MG63 (cell line): ENCODE measurements at regions not wholly inside any gene's neighbourhood (a gene's known extent, or its start where the extent isn't known, plus 50 kb on each side); places are given as distances from the start of the nearest gene placed in this dataset.
"Not testable (repeated sequence)": the region's sequence is repeated elsewhere in the genome, so short reads cannot be mapped to it uniquely, and the experiment has no call there.

ENCODE experiments used
- DNase-seq: peaks from one replicate; pipeline ENCODE4 v3.0.0-alpha.2; 2020
- H3K27me3 ChIP-seq: fragments of 250-450 bp; sonication (Bioruptor Pico); 2 replicates; pipeline ENCODE4 v1.5.1; 2020; ENCODE audit warnings: mild to moderate bottlenecking, moderate library complexity
- H3K36me3 ChIP-seq: fragments of 250-450 bp; sonication (Bioruptor Pico); 2 replicates; pipeline ENCODE4 v1.5.1; 2020; ENCODE audit warnings: mild to moderate bottlenecking, moderate library complexity
- H3K4me3 ChIP-seq: fragments of 250-450 bp; sonication (Bioruptor Pico); 2 replicates; pipeline ENCODE4 v1.5.1; 2020; ENCODE audit warnings: mild to moderate bottlenecking, moderate library complexity
- H3K9me3 ChIP-seq: fragments of 250-450 bp; sonication (Bioruptor Pico); 2 replicates; pipeline ENCODE4 v1.5.1; 2020; ENCODE audit warnings: mild to moderate bottlenecking, moderate library complexity

DNA sequence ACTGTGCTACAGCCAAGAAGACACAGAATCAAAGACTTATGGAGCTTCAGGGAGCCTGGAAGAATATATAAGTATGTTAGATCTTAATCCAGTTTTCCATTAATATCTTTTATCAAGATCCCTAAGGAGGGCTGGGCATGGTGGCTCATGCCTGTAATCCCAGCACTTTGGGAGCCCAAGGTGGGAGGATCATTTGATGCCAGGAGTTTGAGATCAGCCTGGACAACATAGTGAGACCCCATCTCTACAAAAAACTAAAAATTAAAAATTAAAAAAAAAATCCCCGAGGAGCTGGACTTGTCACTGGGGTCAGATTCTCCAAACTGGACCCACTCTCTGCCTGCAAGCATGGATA is 113.9 kb upstream of the CDC42BPA start:
- H3K4me3 ChIP-seq: no peak overlapping the region
- H3K36me3 ChIP-seq: no peaks in the 10 kb centered on the region
- DNase-seq: no peak
- no peaks in the 10 kb centered on the region for H3K27me3 ChIP-seq
- no peaks in the 10 kb centered on the region for H3K9me3 ChIP-seq

GRCh38 chr1:227429447-227430359 is 111.4 kb upstream of the CDC42BPA start:
- Histone ChIP-seq H3K4me3 (no peak overlapping the region), H3K27me3 (no peaks in the 10 kb centered on the region), H3K36me3 (no peaks in the 10 kb centered on the region), H3K9me3 (peaks cover 4% of the 10 kb centered on the region; the same call in 1 of the 2 replicates)
- DNase-seq: peak; percentile 38

DNA sequence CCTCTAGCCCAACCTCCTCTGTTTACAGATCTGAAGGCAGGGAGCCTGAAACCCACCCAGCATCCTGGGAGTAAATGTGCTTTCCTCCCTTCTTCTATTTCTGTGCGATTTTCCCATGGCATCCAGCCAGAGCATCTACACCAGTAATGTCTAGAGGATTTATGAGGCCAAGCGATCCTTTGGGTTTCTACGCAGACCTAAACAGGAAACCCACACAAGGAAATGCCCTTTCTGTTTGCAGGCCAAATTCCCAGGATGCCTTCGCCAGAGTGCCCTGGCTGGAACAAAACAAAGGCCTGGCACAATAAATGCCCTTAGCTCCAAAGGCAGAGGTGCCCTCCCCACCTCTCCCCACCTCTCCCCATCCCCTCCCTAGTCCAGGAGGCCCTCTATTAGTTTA is 110.5 kb upstream of the CDC42BPA start:
- no peaks in the 10 kb centered on the region for H3K36me3 ChIP-seq
- H3K9me3 ChIP-seq: peaks cover 4% of the 10 kb centered on the region; the same call in 1 of the 2 replicates
- no peaks in the 10 kb centered on the region for H3K27me3 ChIP-seq
- DNase-seq: peak; percentile 41
- H3K4me3 ChIP-seq: no peak overlapping the region

- Histone ChIP-seq H3K4me3 (no peak overlapping the region), H3K27me3 (no peaks in the 10 kb centered on the region), H3K36me3 (no peaks in the 10 kb centered on the region), H3K9me3 (peaks cover 4% of the 10 kb centered on the region; the same call in 1 of the 2 replicates)
- no peak for DNase-seq
Observed at GRCh38 chr1:227427411-227427810, 109.1 kb upstream of the CDC42BPA start.

DNA sequence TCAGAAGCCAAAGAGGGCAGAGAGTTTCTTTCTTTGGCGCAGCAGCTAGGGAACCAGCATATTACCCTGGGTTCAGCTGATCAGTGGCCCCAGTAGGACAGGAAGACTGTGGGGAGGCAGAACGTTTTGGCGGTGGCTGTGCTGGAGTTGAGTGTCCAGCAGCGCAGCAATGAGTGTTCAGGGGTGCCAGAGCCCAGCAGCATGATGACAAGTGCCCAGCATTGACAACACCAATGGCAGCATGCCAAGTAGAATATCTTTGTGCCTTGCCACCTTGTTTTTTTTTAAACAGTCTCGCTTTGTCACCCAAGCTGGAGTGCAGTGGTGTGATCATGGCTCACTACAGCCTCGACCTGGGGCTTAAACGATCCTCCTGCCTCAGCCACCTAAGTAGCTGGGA is 106.7 kb upstream of the CDC42BPA start:
- H3K9me3 ChIP-seq: peaks cover 4% of the 10 kb centered on the region; the same call in 1 of the 2 replicates
- H3K36me3 ChIP-seq: no peaks in the 10 kb centered on the region
- no peak overlapping the region for H3K4me3 ChIP-seq
- no peak for DNase-seq
- H3K27me3 ChIP-seq: no peaks in the 10 kb centered on the region

DNA sequence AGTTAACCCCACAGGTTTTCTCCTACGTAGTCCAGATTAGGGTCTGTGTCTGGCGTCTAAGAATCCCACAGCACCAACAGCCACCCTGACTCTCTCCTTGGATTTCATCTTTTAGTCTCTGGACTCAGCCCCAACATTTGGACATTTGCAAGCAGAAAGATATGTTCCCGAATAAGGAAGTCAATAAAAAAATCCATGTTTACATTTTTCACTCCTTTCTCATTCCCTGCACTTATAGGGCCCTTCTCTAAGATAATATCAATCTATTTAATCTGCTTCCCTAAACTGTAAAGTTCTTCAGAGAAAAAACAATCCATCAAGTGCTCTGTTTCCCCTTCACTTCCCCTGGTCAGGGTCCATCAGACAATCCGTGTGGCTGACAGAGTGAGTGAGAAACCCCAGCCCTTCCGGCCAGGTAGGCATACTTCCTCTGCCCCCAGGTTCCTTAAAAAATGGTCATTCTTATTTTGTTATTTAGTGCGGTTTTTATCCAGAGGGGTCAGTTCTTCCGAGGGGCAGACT is 105.9 kb upstream of the CDC42BPA start:
- H3K4me3 ChIP-seq: no peak overlapping the region
- peaks cover 4% of the 10 kb centered on the region; the same call in 1 of the 2 replicates for H3K9me3 ChIP-seq
- no peaks in the 10 kb centered on the region for H3K36me3 ChIP-seq
- DNase-seq: no peak
- no peaks in the 10 kb centered on the region for H3K27me3 ChIP-seq

DNA sequence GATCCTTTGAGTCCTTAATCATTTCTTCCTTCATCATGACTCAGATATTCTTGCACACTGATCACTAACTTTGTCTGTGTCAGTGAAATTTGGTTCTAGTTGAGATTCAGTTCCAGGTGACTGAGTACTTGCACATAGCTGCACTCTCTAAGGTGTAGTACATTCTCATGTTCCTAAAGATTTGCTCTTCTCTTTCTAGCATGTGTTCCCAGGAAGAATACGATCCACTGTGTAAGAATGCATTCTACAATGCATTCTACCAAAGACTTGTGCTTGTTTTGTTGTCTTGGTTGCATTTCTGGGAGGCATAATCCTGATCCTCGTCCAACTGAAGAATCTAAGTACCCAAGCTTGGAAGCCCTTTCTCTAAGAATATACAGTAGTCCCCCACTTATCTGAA is 104.3 kb upstream of the CDC42BPA start:
- no peak for DNase-seq
- H3K4me3 ChIP-seq: no peak overlapping the region
- H3K36me3 ChIP-seq: no peaks in the 10 kb centered on the region
- H3K9me3 ChIP-seq: peaks cover 4% of the 10 kb centered on the region; the same call in 1 of the 2 replicates
- H3K27me3 ChIP-seq: no peaks in the 10 kb centered on the region

DNA sequence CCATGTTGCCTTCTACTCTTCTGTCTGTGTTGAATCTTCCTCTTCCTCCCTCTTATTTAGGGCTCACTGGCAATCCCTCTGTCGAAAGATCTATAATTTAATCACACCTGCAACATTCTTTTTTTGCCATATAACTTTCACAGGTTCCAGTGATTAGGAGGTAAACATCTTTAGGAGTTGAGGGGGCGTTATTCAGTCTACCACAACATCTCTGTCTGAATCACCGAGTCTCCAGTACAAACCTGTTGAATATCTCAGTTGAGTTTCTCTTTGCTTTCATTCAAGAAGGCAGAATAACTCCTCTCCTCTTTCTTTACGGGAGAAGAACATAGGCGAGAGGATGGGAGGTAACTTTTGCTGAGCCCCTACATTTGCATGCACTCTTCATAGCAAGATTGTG is 101.9 kb upstream of the CDC42BPA start:
- Histone ChIP-seq H3K36me3 (no peaks in the 10 kb centered on the region), H3K9me3 (no peaks in the 10 kb centered on the region), H3K4me3 (no peak overlapping the region), H3K27me3 (no peaks in the 10 kb centered on the region)
- DNase-seq: no peak

- Histone ChIP-seq H3K9me3 (no peaks in the 10 kb centered on the region), H3K36me3 (no peaks in the 10 kb centered on the region), H3K4me3 (no peak overlapping the region), H3K27me3 (no peaks in the 10 kb centered on the region)
- no peak for DNase-seq
Observed at GRCh38 chr1:227417756-227418480, 99.6 kb upstream of the CDC42BPA start.

- no peaks in the 10 kb centered on the region for H3K9me3 ChIP-seq
- H3K4me3 ChIP-seq: no peak overlapping the region
- H3K36me3 ChIP-seq: no peaks in the 10 kb centered on the region
- no peaks in the 10 kb centered on the region for H3K27me3 ChIP-seq
- DNase-seq: no peak
Observed at GRCh38 chr1:227416156-227416830, 98.0 kb upstream of the CDC42BPA start.

DNA sequence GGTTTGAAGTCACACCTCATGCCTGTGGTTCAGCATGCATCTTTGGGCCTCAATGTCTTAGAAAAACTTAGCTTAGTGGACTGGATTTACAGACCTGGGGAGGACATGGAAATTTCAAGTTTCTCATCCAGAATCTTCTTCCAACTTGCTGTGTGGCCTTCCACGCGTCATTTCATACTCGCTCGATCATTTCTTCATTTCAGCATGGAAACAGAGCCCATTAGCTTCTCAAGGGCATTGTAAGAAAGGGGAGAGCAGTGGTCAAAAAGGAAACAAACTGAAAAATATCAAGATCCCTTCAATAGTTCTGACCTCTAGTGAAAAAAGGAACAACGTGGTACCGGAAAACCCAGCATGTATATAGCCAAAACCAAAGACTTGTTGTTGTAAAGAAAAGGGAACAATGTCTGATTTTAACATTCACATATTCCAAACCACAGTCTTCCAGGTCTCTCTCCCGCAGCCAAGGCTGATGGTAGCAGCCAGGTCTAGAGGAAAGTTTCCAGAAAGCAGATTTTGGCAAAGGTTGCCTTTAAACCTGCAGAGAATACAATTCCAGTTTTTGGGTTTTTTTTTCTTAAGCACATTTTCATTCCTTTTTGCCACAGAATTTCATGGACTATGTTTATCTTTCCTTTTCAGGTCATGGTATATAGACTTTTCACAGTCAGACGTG is 97.0 kb upstream of the CDC42BPA start:
- Histone ChIP-seq H3K9me3 (no peaks in the 10 kb centered on the region), H3K27me3 (no peaks in the 10 kb centered on the region), H3K36me3 (no peaks in the 10 kb centered on the region), H3K4me3 (no peak overlapping the region)
- DNase-seq: no peak

DNA sequence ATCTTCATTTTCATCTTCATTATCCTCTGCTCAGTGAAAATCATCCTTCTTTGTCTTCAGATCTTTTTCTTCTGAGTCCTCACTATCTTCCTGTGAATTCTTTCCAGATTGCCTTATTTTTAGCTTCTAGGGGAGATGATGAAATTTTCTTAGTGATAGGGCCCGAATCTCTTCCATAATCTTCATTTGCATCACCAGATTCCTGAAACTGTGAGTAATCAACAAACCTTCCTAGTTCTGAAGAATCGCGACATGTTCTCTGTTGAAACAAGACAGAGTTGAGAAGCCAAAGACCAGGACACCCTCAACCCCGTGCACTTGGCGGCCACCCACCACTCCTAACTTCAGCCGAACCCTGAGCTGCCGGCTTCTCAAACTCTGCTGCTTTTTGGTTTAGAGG is 92.8 kb upstream of the CDC42BPA start:
- Histone ChIP-seq H3K36me3 (no peaks in the 10 kb centered on the region), H3K4me3 (no peak overlapping the region), H3K27me3 (no peaks in the 10 kb centered on the region), H3K9me3 (no peaks in the 10 kb centered on the region)
- DNase-seq: no peak

DNA sequence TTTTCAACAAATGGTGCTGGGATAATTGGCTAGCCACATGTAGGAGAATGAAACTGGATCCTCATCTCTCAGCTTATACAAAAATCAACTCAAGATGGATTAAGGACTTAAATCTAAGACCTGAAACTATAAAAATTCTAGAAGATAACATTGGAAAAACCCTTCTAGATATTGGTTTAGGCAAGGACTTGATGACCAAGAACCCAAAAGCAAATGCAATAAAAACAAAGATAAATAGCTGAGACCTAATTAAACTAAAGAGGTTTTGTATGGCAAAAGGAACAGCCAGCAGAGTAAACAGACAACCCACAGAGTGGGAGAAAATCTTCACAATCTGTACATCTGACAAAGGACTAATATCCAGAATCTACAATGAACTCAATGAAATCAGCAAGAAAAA is 88.0 kb upstream of the CDC42BPA start:
- H3K36me3 ChIP-seq, DNase-seq, H3K9me3 ChIP-seq, H3K27me3 ChIP-seq, H3K4me3 ChIP-seq: not testable (repeated sequence)

- no peak for DNase-seq
- Histone ChIP-seq H3K4me3 (no peak overlapping the region), H3K27me3 (no peaks in the 10 kb centered on the region), H3K36me3 (no peaks in the 10 kb centered on the region), H3K9me3 (no peaks in the 10 kb centered on the region)
Observed at GRCh38 chr1:227403535-227403934, 85.2 kb upstream of the CDC42BPA start.

- no peak for DNase-seq
- no peaks in the 10 kb centered on the region for H3K9me3 ChIP-seq
- H3K36me3 ChIP-seq: no peaks in the 10 kb centered on the region
- H3K4me3 ChIP-seq: no peak overlapping the region
- H3K27me3 ChIP-seq: no peaks in the 10 kb centered on the region
Observed at GRCh38 chr1:227401562-227402342, 83.5 kb upstream of the CDC42BPA start.

DNA sequence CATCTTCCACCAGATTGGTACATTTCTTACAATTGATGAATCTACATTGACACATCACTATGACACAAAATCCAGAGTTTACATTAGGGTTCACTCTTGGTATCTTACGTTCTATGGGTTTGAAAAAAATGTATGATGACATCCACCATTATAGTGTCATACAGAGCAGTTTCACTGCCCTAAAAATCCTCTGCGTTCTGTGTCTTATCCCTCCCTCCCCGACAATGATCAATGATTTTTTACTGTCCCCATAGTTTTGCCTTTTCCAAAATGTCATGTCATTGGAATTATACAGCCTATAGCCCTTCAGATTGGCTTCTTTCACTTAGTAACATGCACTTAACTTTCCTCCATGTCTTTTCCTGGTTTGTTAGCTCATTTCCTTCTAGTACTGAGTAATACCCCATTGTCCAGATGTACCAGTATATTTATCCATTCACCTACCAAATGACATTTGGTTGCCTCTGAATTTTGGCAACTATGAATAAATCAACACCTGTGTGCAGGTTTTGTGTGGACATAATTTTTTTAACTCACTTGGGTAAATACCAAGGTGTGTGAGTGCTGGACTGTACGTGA is 80.9 kb upstream of the CDC42BPA start:
- Histone ChIP-seq H3K36me3 (no peaks in the 10 kb centered on the region), H3K4me3 (no peak overlapping the region), H3K9me3 (no peaks in the 10 kb centered on the region), H3K27me3 (no peaks in the 10 kb centered on the region)
- no peak for DNase-seq
